ENCODE measurements at regions not wholly inside any gene's neighbourhood (a gene's known extent, or its start where the extent isn't known, plus 50 kb on each side); places are given as distances from the start of the nearest gene placed in this dataset.

- DNase-seq: peak in 1 of 14 experiments; percentile 6
- Histone ChIP-seq H3K27ac (ENCODE audit: low read depth in 1 of 2, low read length in 2 of 2) (no peak overlapping the region), H3K27me3 (ENCODE audit: control insufficient read depth in 1 of 2, insufficient read depth in 2 of 2, low read length in 2 of 2) (no peaks in the 10 kb centered on the region), H3K4me3 (ENCODE audit: low read length) (no peak overlapping the region), H3K36me3 (ENCODE audit: insufficient read depth, low read length) (no peaks in the 10 kb centered on the region), H3K9me3 (ENCODE audit: control insufficient read depth in 1 of 2, insufficient read depth in 1 of 2, low read length in 2 of 2) (no peaks in the 10 kb centered on the region), H3K4me1 (ENCODE audit: insufficient read depth, low read length) (no peaks in the 10 kb centered on the region)
- Mint-ChIP-seq H3K9me3 (no peaks in the 10 kb centered on the region), H3K27me3 (no peaks in the 10 kb centered on the region), H3K4me3 (no peak overlapping the region), H3K4me1 (ENCODE audit: low read depth) (no peaks in the 10 kb centered on the region), H3K27ac (no peak overlapping the region), H3K36me3 (ENCODE audit: low read depth) (no peaks in the 10 kb centered on the region)
- TF ChIP-seq, protein P1, sequence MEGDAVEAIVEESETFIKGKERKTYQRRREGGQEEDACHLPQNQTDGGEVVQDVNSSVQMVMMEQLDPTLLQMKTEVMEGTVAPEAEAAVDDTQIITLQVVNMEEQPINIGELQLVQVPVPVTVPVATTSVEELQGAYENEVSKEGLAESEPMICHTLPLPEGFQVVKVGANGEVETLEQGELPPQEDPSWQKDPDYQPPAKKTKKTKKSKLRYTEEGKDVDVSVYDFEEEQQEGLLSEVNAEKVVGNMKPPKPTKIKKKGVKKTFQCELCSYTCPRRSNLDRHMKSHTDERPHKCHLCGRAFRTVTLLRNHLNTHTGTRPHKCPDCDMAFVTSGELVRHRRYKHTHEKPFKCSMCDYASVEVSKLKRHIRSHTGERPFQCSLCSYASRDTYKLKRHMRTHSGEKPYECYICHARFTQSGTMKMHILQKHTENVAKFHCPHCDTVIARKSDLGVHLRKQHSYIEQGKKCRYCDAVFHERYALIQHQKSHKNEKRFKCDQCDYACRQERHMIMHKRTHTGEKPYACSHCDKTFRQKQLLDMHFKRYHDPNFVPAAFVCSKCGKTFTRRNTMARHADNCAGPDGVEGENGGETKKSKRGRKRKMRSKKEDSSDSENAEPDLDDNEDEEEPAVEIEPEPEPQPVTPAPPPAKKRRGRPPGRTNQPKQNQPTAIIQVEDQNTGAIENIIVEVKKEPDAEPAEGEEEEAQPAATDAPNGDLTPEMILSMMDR (IDR thresholded peaks at IDR 0.05): no peak
- intact Hi-C loops (cut with DNase I, micrococcal nuclease): no loop called here
- CTCF ChIA-PET: no interaction called here
- ATAC-seq (ENCODE audit: poor library complexity): no peak
- POLR2A ChIA-PET: no interaction called here
Observed at GRCh38 chr9:129281506-129282145, 103.6 kb upstream of the IER5L start.

GRCh38 chr9:129280623-129281271 lies 102.7 kb upstream of the IER5L start:
- H3K27ac Mint-ChIP-seq: no peak overlapping the region
- H3K27ac ChIP-seq (ENCODE audit: low read depth in 1 of 2, low read length in 2 of 2): no peak overlapping the region
- no peaks in the 10 kb centered on the region for H3K9me3 Mint-ChIP-seq
- TF ChIP-seq, protein P1 (IDR thresholded peaks at IDR 0.05): no peak
- no peaks in the 10 kb centered on the region for H3K27me3 Mint-ChIP-seq
- no peaks in the 10 kb centered on the region for H3K27me3 ChIP-seq (ENCODE audit: control insufficient read depth in 1 of 2, insufficient read depth in 2 of 2, low read length in 2 of 2)
- ATAC-seq (ENCODE audit: poor library complexity) (no peak), DNase-seq (peak in 1 of 14 experiments; percentile 11)
- CTCF ChIA-PET: no interaction called here
- no peaks in the 10 kb centered on the region for H3K4me1 ChIP-seq (ENCODE audit: insufficient read depth, low read length)
- POLR2A ChIA-PET: no interaction called here
- intact Hi-C loops (cut with DNase I, micrococcal nuclease): no loop called here
- no peaks in the 10 kb centered on the region for H3K36me3 Mint-ChIP-seq (ENCODE audit: low read depth)
- H3K4me1 Mint-ChIP-seq (ENCODE audit: low read depth): no peaks in the 10 kb centered on the region
- H3K36me3 ChIP-seq (ENCODE audit: insufficient read depth, low read length): no peaks in the 10 kb centered on the region
- H3K4me3 ChIP-seq (ENCODE audit: low read length): no peak overlapping the region
- no peak overlapping the region for H3K4me3 Mint-ChIP-seq
- no peaks in the 10 kb centered on the region for H3K9me3 ChIP-seq (ENCODE audit: control insufficient read depth in 1 of 2, insufficient read depth in 1 of 2, low read length in 2 of 2)

GRCh38 chr9:129280236-129280622 lies 102.2 kb upstream of the IER5L start:
- no peak for ATAC-seq (ENCODE audit: poor library complexity)
- DNase-seq: peak in 1 of 14 experiments; percentile 5
- Mint-ChIP-seq H3K36me3 (ENCODE audit: low read depth) (no peaks in the 10 kb centered on the region), H3K27ac (no peak overlapping the region), H3K4me3 (no peak overlapping the region), H3K4me1 (ENCODE audit: low read depth) (no peaks in the 10 kb centered on the region), H3K9me3 (no peaks in the 10 kb centered on the region), H3K27me3 (no peaks in the 10 kb centered on the region)
- Histone ChIP-seq H3K27ac (ENCODE audit: low read depth in 1 of 2, low read length in 2 of 2) (no peak overlapping the region), H3K36me3 (ENCODE audit: insufficient read depth, low read length) (no peaks in the 10 kb centered on the region), H3K4me1 (ENCODE audit: insufficient read depth, low read length) (no peaks in the 10 kb centered on the region), H3K4me3 (ENCODE audit: low read length) (no peak overlapping the region), H3K9me3 (ENCODE audit: control insufficient read depth in 1 of 2, insufficient read depth in 1 of 2, low read length in 2 of 2) (no peaks in the 10 kb centered on the region), H3K27me3 (ENCODE audit: control insufficient read depth in 1 of 2, insufficient read depth in 2 of 2, low read length in 2 of 2) (no peaks in the 10 kb centered on the region)
- ChIA-PET CTCF (no interaction called here), POLR2A (no interaction called here)
- TF ChIP-seq, protein P1 (IDR thresholded peaks at IDR 0.05): no peak
- intact Hi-C loops (cut with DNase I, micrococcal nuclease): no loop called here

Data from CD4-positive, alpha-beta T cell (primary cell).